MM.1S (cell line): ENCODE measurements at regions not wholly inside any gene's neighbourhood (a gene's known extent, or its start where the extent isn't known, plus 50 kb on each side); places are given as distances from the start of the nearest gene placed in this dataset.

ENCODE experiments used
- CTCF ChIP-seq: fragments of 300-600 bp; sonication (generic); IDR thresholded peaks from 2 replicates; pipeline ENCODE4 v1.5.1; 2016; ENCODE audit warnings: antibody characterized with exemption, low read length, mixed read lengths
- EZH2phosphoT487 ChIP-seq: fragments of 300-600 bp; sonication (generic); IDR thresholded peaks from 2 replicates; pipeline ENCODE4 v1.6.1; 2018; ENCODE audit warnings: antibody characterized with exemption, low read length

- TF ChIP-seq CTCF (no peak), EZH2phosphoT487 (no peak)
Measured at GRCh38 chr20:39152742-39153141, 190.6 kb downstream of the DHX35 start.
